GM21423 (cell line): ENCODE measurements at regions not wholly inside any gene's neighbourhood (a gene's known extent, or its start where the extent isn't known, plus 50 kb on each side); places are given as distances from the start of the nearest gene placed in this dataset.

Source experiments
- ATAC-seq: cut with Tn5 transposase; IDR thresholded peaks from one replicate; pipeline ENCODE4 v1.9.1; 2021; ENCODE audit warnings: mild to moderate bottlenecking, moderate library complexity; ENCODE audit not compliant: unreplicated experiment

- no peak for ATAC-seq
Measured at GRCh38 chr13:72127031-72127430, 260.0 kb upstream of the DACH1 start.

GRCh38 chr13:72126424-72126823, 259.4 kb upstream of the DACH1 start:
- no peak for ATAC-seq

GRCh38 chr13:72125561-72125960, 258.6 kb upstream of the DACH1 start:
- ATAC-seq = no peak

GRCh38 chr13:72122661-72123255, 255.8 kb upstream of the DACH1 start:
- no peak for ATAC-seq

- no peak for ATAC-seq
Measured at GRCh38 chr13:72121466-72121865, 254.5 kb upstream of the DACH1 start.

GRCh38 chr13:72120632-72121031, 253.6 kb upstream of the DACH1 start:
- ATAC-seq = no peak

- ATAC-seq = no peak
Measured at GRCh38 chr13:72113931-72114330, 246.9 kb upstream of the DACH1 start.

GRCh38 chr13:72113076-72113475, 246.1 kb upstream of the DACH1 start:
- ATAC-seq = no peak

- no peak for ATAC-seq
Measured at GRCh38 chr13:72112216-72112615, 245.2 kb upstream of the DACH1 start.

GRCh38 chr13:72109863-72110262, 242.9 kb upstream of the DACH1 start:
- ATAC-seq = no peak

- no peak for ATAC-seq
Measured at GRCh38 chr13:72104656-72105180, 237.7 kb upstream of the DACH1 start.

GRCh38 chr13:72101768-72102400, 234.9 kb upstream of the DACH1 start:
- no peak for ATAC-seq

- no peak for ATAC-seq
Measured at GRCh38 chr13:72100339-72100738, 233.3 kb upstream of the DACH1 start.

GRCh38 chr13:72097568-72097967, 230.6 kb upstream of the DACH1 start:
- no peak for ATAC-seq

GRCh38 chr13:72093262-72093661, 226.3 kb upstream of the DACH1 start:
- no peak for ATAC-seq

GRCh38 chr13:72074663-72075062, 207.7 kb upstream of the DACH1 start:
- ATAC-seq = no peak

GRCh38 chr13:72072261-72072660, 205.3 kb upstream of the DACH1 start:
- ATAC-seq = no peak

- no peak for ATAC-seq
Measured at GRCh38 chr13:72071713-72072112, 204.7 kb upstream of the DACH1 start.

GRCh38 chr13:72062566-72062965, 195.6 kb upstream of the DACH1 start:
- ATAC-seq = no peak

- no peak for ATAC-seq
Measured at GRCh38 chr13:72061613-72062012, 194.6 kb upstream of the DACH1 start.

GRCh38 chr13:72050251-72050650, 183.2 kb upstream of the DACH1 start:
- no peak for ATAC-seq

- no peak for ATAC-seq
Measured at GRCh38 chr13:72043366-72043765, 176.4 kb upstream of the DACH1 start.

GRCh38 chr13:72041165-72041564, 174.2 kb upstream of the DACH1 start:
- no peak for ATAC-seq
